ENCODE measurements at regions not wholly inside any gene's neighbourhood (a gene's known extent, or its start where the extent isn't known, plus 50 kb on each side); places are given as distances from the start of the nearest gene placed in this dataset.
"Not testable (repeated sequence)": the region's sequence is repeated elsewhere in the genome, so short reads cannot be mapped to it uniquely, and the experiment has no call there.

DNA sequence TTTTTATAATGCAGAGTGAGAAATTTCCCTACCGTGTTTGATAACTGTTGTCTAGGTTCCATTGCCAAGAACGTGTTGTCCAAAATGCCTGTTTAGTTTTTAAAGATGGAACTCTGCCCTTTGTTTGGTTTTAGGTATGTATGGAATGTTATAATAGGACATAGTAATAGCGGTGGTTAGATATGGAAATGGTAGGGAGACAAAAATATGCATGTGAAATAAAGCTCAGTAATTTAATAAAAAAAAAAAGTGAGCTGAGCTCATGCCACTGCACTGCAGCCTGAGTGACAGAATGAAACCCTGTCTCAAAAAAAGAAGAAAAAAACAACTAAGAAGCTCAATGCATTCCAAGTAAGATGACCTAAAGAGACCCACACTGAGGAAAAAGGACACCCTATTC is 72.9 kb downstream of the ZNF783 start:
- DNase-seq (ENCODE audit: low spot score): no peak

DNA sequence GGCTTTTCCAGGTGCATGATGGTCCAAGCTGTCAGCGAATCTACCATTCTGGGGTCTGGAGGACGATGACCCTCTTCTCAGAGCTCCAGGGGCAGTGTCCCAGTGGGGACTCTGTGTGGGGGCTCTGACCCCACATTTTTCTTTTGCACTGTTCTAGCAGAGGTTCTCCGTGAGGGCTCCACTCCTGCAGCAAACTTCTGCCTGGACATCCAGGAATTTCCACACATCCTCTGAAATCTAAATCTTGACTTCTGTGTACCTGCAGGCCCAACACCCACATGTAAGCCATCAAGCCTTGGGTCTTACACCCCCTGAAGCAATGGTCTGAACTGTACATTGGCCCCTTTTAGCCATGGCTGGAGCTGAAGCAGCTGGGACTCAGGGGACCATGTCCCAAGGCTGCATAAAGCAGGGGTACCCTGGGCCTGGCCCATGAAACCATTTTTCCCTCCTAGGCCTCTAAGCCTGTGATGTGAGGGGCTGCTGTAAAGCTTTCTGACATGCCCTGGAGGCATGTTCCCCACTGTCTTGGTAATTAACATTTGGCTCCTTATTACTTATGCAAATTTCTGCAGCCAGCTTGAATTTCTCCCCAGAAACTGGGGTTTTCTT is 86.9 kb downstream of the ZNF783 start:
- DNase-seq (ENCODE audit: low spot score): no peak

DNA sequence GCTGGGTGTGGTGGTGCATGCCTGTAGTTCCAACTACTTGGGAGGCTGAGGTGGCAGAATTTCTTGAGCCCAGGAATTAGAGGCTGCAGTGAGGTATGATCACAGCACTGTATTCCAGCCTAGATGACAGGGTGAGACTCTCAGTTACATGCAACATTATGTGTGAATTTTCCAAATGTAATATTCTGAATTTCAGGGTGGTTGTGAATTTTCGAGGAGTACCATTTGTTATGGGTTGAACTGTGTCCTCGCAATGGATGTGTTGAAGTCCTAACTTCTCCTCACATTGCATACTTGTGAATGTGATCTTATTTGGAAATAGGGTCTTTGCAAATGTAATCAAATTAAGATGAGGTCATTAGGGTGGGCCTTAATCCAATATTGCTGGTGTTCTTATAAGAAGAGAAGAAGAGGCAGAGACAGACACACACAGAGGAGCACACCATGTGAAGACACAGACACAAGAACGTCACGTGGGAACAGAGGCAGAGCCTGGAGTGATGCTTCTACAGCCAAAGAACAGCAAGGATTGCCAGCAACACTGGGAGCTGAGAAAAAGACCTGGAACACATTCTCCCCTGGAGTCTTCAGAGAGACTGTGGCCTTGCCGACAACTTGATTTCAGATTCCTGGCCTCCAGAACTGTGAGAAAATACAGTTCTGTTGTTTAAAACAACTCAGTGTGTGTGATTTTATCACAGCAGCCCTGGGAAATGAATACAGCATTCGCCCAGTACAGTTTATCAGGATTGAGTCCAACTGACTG is 91.9 kb downstream of the ZNF783 start:
- no peak for DNase-seq (ENCODE audit: low spot score)

- DNase-seq (ENCODE audit: low spot score): not testable (repeated sequence)
Measured at GRCh38 chr7:149355035-149355389, 93.0 kb downstream of the ZNF783 start.

GRCh38 chr7:149355390-149356048 is 93.5 kb downstream of the ZNF783 start:
- peak; percentile 60 for DNase-seq (ENCODE audit: low spot score)

DNA sequence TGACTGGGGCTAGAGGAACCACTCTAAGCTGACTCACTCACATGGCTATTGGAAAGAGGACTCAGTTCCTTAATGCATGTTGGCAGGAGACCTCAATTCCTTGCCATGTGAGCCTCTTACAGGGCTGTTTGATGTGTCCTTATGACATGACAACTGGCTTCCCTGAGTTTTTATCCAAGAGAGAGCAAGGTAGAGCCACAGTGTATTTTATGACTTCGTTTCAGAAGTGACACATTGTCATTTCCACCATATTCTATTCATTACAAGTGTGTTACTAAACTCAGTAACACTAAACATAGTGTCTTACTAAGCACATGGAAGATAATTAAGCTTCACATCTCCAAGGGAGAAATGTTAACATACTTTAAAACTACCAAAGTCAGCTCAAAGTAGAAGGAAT is 98.2 kb downstream of the ZNF777 start:
- DNase-seq (ENCODE audit: low spot score): no peak

- DNase-seq (ENCODE audit: low spot score): no peak
Measured at GRCh38 chr7:149367418-149368180, 93.3 kb downstream of the ZNF777 start.

- peak; percentile 36 for DNase-seq (ENCODE audit: low spot score)
Measured at GRCh38 chr7:149369497-149369896, 91.4 kb downstream of the ZNF777 start.

GRCh38 chr7:149370790-149371189 is 90.1 kb downstream of the ZNF777 start:
- DNase-seq (ENCODE audit: low spot score): no peak

- no peak for DNase-seq (ENCODE audit: low spot score)
Measured at GRCh38 chr7:149373089-149373488, 87.8 kb downstream of the ZNF777 start.

DNA sequence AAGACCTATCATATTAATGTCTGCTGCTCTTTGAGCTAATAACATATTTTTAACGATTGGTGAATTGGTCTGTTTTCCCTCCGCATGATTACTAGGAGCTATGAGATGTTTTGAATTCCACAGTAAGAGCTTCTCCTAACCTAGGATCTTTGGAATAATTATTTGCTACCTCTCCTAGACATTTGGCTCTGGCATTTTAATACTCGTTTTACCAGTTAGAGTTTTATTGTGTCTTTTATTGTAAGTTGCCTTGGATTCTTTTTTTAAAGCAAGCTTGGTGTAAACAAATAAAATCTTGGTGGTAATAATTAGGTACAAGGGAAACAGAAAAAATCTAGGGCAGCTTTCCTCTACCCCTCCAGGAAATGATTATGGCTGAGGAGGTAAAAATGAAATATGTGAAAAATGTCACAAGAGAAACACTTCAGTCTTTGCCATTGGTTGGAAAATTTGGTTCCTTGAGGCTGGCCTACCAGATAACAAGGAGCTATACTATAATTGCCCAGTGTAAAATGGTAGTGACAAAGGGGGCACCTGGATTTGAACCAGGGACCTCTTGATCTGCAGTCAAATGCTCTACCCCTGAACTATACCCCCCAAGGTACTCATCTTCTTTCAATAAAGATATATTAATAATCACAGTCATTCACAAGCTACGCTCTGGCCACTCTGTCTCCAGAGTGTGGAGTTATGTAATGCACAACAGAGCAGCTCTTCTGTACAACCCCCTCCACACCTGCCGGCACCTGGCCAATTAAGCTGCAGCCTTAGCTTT is 85.4 kb downstream of the ZNF777 start:
- no peak for DNase-seq (ENCODE audit: low spot score)

DNA sequence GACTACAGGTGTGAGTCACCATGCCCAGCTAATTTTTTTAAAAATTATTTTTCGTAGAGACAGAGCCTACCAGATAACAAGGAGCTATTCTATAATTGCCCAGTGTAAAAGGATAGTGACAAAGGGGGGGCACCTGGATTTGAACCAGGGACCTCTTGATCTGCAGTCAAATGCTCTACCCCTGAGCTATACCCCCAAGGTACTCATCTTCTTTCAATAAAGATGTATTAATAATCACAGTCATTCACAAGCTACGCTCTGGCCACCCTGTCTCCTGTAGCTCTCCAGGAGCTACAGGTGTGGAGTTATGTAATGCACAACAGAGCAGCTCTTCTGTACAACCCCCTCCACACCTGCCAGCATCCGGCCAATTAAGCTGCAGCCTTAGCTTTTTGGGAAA is 83.5 kb downstream of the ZNF777 start:
- DNase-seq (ENCODE audit: low spot score): no peak

- DNase-seq (ENCODE audit: low spot score): no peak
Measured at GRCh38 chr7:149379625-149380024, 81.2 kb downstream of the ZNF777 start.

DNA sequence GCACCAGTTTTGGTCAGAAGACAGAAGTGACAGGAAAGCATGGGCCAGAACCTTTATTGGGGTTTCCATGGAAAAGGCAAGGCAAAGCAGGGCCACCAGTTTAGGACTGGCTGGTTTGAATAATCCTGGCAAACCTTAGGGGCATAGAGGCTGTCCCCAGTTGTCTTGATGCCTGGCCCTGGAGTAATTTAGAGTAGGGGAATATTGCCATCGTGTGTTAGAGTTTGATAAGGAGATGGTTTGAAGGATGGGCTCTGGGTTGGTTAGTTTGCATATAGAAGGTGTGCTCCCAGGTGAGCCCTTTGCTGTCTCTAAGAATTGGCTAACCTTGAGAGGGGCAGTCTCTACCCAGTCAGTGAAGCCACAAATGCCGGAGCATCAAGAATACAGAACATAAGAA is 79.6 kb downstream of the ZNF777 start:
- no peak for DNase-seq (ENCODE audit: low spot score)
